NOMO-1 treated with DMSO at 0.1 percent for 48 hours (cell line): ENCODE measurements at regions not wholly inside any gene's neighbourhood (a gene's known extent, or its start where the extent isn't known, plus 50 kb on each side); places are given as distances from the start of the nearest gene placed in this dataset.
"Not testable (repeated sequence)": the region's sequence is repeated elsewhere in the genome, so short reads cannot be mapped to it uniquely, and the experiment has no call there.

Source experiments
- DNase-seq: peaks from one replicate; lab custom pipeline; 2025; ENCODE audit not compliant: unreplicated experiment; lab: John Stamatoyannopoulos, UW

GRCh38 chr9:134526584-134527477, 114.8 kb upstream of the COL5A1 start:
- no peak for DNase-seq

GRCh38 chr9:134530724-134531123, 110.9 kb upstream of the COL5A1 start:
- DNase-seq, result no peak

GRCh38 chr9:134531220-134531970, 110.2 kb upstream of the COL5A1 start:
- no peak for DNase-seq

- DNase-seq, result no peak
Observed at GRCh38 chr9:134532084-134532483, 109.5 kb upstream of the COL5A1 start.

- not testable (repeated sequence) for DNase-seq
Observed at GRCh38 chr9:134532661-134533060, 108.9 kb upstream of the COL5A1 start.

- DNase-seq, result no peak
Observed at GRCh38 chr9:134533850-134534588, 107.6 kb upstream of the COL5A1 start.

GRCh38 chr9:134534661-134535080, 106.9 kb upstream of the COL5A1 start:
- DNase-seq, result no peak

GRCh38 chr9:134535171-134535570, 106.4 kb upstream of the COL5A1 start:
- no peak for DNase-seq

GRCh38 chr9:134536101-134536900, 105.3 kb upstream of the COL5A1 start:
- no peak for DNase-seq

GRCh38 chr9:134536931-134537330, 104.7 kb upstream of the COL5A1 start:
- no peak for DNase-seq

- no peak for DNase-seq
Observed at GRCh38 chr9:134537951-134538641, 103.5 kb upstream of the COL5A1 start.

- no peak for DNase-seq
Observed at GRCh38 chr9:134538856-134539566, 102.6 kb upstream of the COL5A1 start.

GRCh38 chr9:134539586-134540194, 101.9 kb upstream of the COL5A1 start:
- DNase-seq, result no peak

GRCh38 chr9:134540276-134541096, 101.1 kb upstream of the COL5A1 start:
- no peak for DNase-seq

GRCh38 chr9:134541097-134541747, 100.4 kb upstream of the COL5A1 start:
- no peak for DNase-seq

GRCh38 chr9:134544388-134545214, 97.0 kb upstream of the COL5A1 start:
- no peak for DNase-seq

- no peak for DNase-seq
Observed at GRCh38 chr9:134545215-134545542, 96.4 kb upstream of the COL5A1 start.
